Chondrocyte (in vitro differentiated cells): ENCODE measurements at regions not wholly inside any gene's neighbourhood (a gene's known extent, or its start where the extent isn't known, plus 50 kb on each side); places are given as distances from the start of the nearest gene placed in this dataset.

Source experiments
- DNase-seq: peaks from one replicate; pipeline ENCODE4 v3.0.0; 2021; ENCODE audit warnings: mixed read lengths, low spot score
- H3K27ac Mint-ChIP-seq: one replicate; pipeline ENCODE4 v1.8.0; 2021; ENCODE audit warnings: mild to moderate bottlenecking, moderate library complexity, mixed read lengths; ENCODE audit not compliant: unreplicated experiment
- H3K27me3 Mint-ChIP-seq: 2 replicates; pipeline ENCODE4 v1.8.0; 2021; ENCODE audit warnings: low read depth, mixed read lengths
- H3K36me3 Mint-ChIP-seq: 2 replicates; pipeline ENCODE4 v1.8.0; 2021; ENCODE audit warnings: low read depth, mixed read lengths
- H3K4me1 Mint-ChIP-seq: 2 replicates; pipeline ENCODE4 v1.8.0; 2021; ENCODE audit warnings: low read depth, mild to moderate bottlenecking, mixed read lengths
- H3K4me3 Mint-ChIP-seq: one replicate; pipeline ENCODE4 v1.8.0; 2021; ENCODE audit warnings: mild to moderate bottlenecking, moderate library complexity, mixed read lengths; ENCODE audit not compliant: unreplicated experiment
- H3K9me3 Mint-ChIP-seq: 2 replicates; pipeline ENCODE4 v1.8.0; 2021; ENCODE audit warnings: low read depth, mixed read lengths
- CTCF ChIP-seq: fragments of 200-600 bp; sonication (generic); IDR thresholded peaks from 2 replicates; pipeline ENCODE4 v1.5.0; 2021; ENCODE audit warnings: antibody characterized with exemption, mild to moderate bottlenecking, moderate library complexity

- no peaks in the 10 kb centered on the region for H3K4me1 Mint-ChIP-seq
- H3K36me3 Mint-ChIP-seq: peaks cover 5% of the 10 kb centered on the region
- H3K27me3 Mint-ChIP-seq: peaks cover 14% of the 10 kb centered on the region
- no peak for TF ChIP-seq CTCF
- no peak overlapping the region for H3K27ac Mint-ChIP-seq
- peaks cover 27% of the 10 kb centered on the region for H3K9me3 Mint-ChIP-seq
- H3K4me3 Mint-ChIP-seq: no peak overlapping the region
- DNase-seq: no peak
These were observed 289.5 kb upstream of the IL12B start for GRCh38 chr5:159619826-159620225.

- Mint-ChIP-seq H3K4me3 (no peak overlapping the region), H3K36me3 (peaks cover 5% of the 10 kb centered on the region), H3K27ac (no peak overlapping the region), H3K9me3 (peaks cover 32% of the 10 kb centered on the region), H3K27me3 (peaks cover 13% of the 10 kb centered on the region), H3K4me1 (no peaks in the 10 kb centered on the region)
- DNase-seq: no peak
- TF ChIP-seq CTCF: no peak
These were observed 290.7 kb upstream of the IL12B start for GRCh38 chr5:159620853-159621540.

GRCh38 chr5:159628703-159629102 lies 287.6 kb upstream of the ADRA1B start:
- peaks cover 29% of the 10 kb centered on the region for H3K9me3 Mint-ChIP-seq
- peaks cover 36% of the 10 kb centered on the region for H3K27me3 Mint-ChIP-seq
- no peaks in the 10 kb centered on the region for H3K4me1 Mint-ChIP-seq
- DNase-seq: no peak
- H3K4me3 Mint-ChIP-seq: no peak overlapping the region
- peaks cover 1% of the 10 kb centered on the region for H3K36me3 Mint-ChIP-seq
- H3K27ac Mint-ChIP-seq: no peak overlapping the region
- no peak for TF ChIP-seq CTCF

GRCh38 chr5:159629158-159629557 lies 287.1 kb upstream of the ADRA1B start:
- H3K9me3 Mint-ChIP-seq: peaks cover 25% of the 10 kb centered on the region
- peaks cover 36% of the 10 kb centered on the region for H3K27me3 Mint-ChIP-seq
- no peak overlapping the region for H3K27ac Mint-ChIP-seq
- H3K4me1 Mint-ChIP-seq: no peaks in the 10 kb centered on the region
- no peak for DNase-seq
- TF ChIP-seq CTCF: no peak
- no peak overlapping the region for H3K4me3 Mint-ChIP-seq
- H3K36me3 Mint-ChIP-seq: peaks cover 1% of the 10 kb centered on the region

- no peak for TF ChIP-seq CTCF
- Mint-ChIP-seq H3K4me3 (no peak overlapping the region), H3K27me3 (peaks cover 32% of the 10 kb centered on the region), H3K36me3 (peaks cover 1% of the 10 kb centered on the region), H3K4me1 (no peaks in the 10 kb centered on the region), H3K27ac (no peak overlapping the region), H3K9me3 (peaks cover 16% of the 10 kb centered on the region)
- DNase-seq: no peak
These were observed 285.7 kb upstream of the ADRA1B start for GRCh38 chr5:159630545-159630944.
